Bronchial epithelial cell (primary cell): ENCODE measurements at regions not wholly inside any gene's neighbourhood (a gene's known extent, or its start where the extent isn't known, plus 50 kb on each side); places are given as distances from the start of the nearest gene placed in this dataset.

Experiments
- DNase-seq: peaks from one replicate; pipeline ENCODE4 v3.0.0-alpha.2; 2010; ENCODE audit warnings: low read depth
- FAIRE-seq: peaks from 2 replicates; lab custom pipeline; 2011; peaks lifted over from hg19 to GRCh38; lab: Jason Lieb, UNC
- H3K27me3 ChIP-seq: 2 replicates; pipeline ENCODE4 v1.5.1; 2011; ENCODE audit warnings: low read length; ENCODE audit not compliant: control insufficient read depth, insufficient read depth
- H3K36me3 ChIP-seq: 2 replicates; pipeline ENCODE4 v1.5.1; 2011; ENCODE audit warnings: low read length; ENCODE audit not compliant: control insufficient read depth, insufficient read depth
- H3K4me3 ChIP-seq: 2 replicates; pipeline ENCODE4 v1.5.1; 2011; ENCODE audit warnings: mild to moderate bottlenecking, low read depth, low read length, control low read depth
- TF ChIP-seq, protein P1 (sequence below): IDR thresholded peaks from 2 replicates; pipeline ENCODE4 v1.5.1; 2011; ENCODE audit warnings: mild to moderate bottlenecking, moderate library complexity, low read length, control low read depth, inconsistent platforms; ENCODE audit not compliant: insufficient read depth, severe bottlenecking

GRCh38 chr2:167555098-167555720 is 666.9 kb downstream of the XIRP2 start:
- FAIRE-seq (no peak), DNase-seq (no peak)
- Histone ChIP-seq H3K36me3 (no peaks in the 10 kb centered on the region), H3K4me3 (no peak overlapping the region), H3K27me3 (no peaks in the 10 kb centered on the region)
- TF ChIP-seq, protein P1, sequence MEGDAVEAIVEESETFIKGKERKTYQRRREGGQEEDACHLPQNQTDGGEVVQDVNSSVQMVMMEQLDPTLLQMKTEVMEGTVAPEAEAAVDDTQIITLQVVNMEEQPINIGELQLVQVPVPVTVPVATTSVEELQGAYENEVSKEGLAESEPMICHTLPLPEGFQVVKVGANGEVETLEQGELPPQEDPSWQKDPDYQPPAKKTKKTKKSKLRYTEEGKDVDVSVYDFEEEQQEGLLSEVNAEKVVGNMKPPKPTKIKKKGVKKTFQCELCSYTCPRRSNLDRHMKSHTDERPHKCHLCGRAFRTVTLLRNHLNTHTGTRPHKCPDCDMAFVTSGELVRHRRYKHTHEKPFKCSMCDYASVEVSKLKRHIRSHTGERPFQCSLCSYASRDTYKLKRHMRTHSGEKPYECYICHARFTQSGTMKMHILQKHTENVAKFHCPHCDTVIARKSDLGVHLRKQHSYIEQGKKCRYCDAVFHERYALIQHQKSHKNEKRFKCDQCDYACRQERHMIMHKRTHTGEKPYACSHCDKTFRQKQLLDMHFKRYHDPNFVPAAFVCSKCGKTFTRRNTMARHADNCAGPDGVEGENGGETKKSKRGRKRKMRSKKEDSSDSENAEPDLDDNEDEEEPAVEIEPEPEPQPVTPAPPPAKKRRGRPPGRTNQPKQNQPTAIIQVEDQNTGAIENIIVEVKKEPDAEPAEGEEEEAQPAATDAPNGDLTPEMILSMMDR: no peak

GRCh38 chr2:167553635-167554034 is 665.4 kb downstream of the XIRP2 start:
- H3K4me3 ChIP-seq: no peak overlapping the region
- H3K27me3 ChIP-seq: no peaks in the 10 kb centered on the region
- DNase-seq (no peak), FAIRE-seq (no peak)
- TF ChIP-seq, protein P1: no peak
- no peaks in the 10 kb centered on the region for H3K36me3 ChIP-seq

DNA sequence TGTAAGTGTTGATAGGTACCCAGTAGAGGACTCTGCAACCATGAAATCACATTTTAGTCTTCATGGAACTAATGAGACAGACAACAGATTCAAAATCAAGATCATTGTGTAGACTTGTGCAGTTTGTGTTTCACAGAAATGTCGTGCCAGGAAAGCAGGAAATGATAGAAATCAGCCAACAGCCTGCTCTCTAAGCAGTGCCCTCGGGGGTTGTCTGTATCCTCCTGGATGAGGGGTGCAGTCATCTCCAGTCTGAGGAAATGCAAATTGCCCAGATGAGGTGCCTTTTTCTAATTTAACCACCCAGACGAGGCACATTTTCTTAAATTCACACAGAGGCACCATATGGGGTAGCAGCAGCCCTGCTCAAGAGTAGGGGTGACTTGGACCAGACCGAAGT is 663.1 kb downstream of the XIRP2 start:
- no peak for FAIRE-seq
- Histone ChIP-seq H3K27me3 (no peaks in the 10 kb centered on the region), H3K36me3 (no peaks in the 10 kb centered on the region), H3K4me3 (no peak overlapping the region)
- DNase-seq: no peak
- TF ChIP-seq, protein P1: no peak

- TF ChIP-seq, protein P1: peak; percentile 47
- FAIRE-seq: no peak
- peak; percentile 35 for DNase-seq
- Histone ChIP-seq H3K36me3 (no peaks in the 10 kb centered on the region), H3K4me3 (no peak overlapping the region), H3K27me3 (no peaks in the 10 kb centered on the region)
These were observed 662.2 kb downstream of the XIRP2 start for GRCh38 chr2:167550448-167550847.

DNA sequence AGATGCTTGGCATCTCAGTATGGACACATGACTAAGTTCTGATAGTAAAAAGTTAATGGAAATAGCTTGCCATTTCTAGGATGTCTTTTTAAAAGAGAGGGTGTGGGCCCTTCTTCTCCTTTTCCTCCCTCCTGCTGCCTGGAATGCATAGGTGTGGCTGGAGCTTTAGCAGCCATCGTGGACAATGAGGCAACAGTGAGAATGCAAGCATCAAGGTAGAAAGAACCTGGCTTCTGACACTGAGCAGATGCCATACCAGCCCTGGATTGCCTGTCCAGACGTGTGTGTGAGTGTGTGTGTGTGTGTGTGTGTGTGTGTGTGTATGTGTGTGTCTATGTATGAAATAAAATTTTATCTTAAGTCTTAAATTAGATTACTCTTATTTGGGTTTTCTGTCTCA is 660.1 kb downstream of the XIRP2 start:
- no peak overlapping the region for H3K4me3 ChIP-seq
- no peaks in the 10 kb centered on the region for H3K36me3 ChIP-seq
- DNase-seq (no peak), FAIRE-seq (no peak)
- TF ChIP-seq, protein P1: no peak
- peaks cover 1% of the 10 kb centered on the region for H3K27me3 ChIP-seq

GRCh38 chr2:167544602-167545001 is 656.3 kb downstream of the XIRP2 start:
- FAIRE-seq (no peak), DNase-seq (no peak)
- H3K36me3 ChIP-seq: no peaks in the 10 kb centered on the region
- TF ChIP-seq, protein P1: no peak
- no peak overlapping the region for H3K4me3 ChIP-seq
- peaks cover 1% of the 10 kb centered on the region for H3K27me3 ChIP-seq
